Stimulated activated naive B cell treated with anti-CD40 and anti-IgM and Interleukin-4, amounts not matched to agents 10 μg/mL and 1 μg/mL and 100 μg/mL, for 72 hours (primary cell): ENCODE measurements at regions not wholly inside any gene's neighbourhood (a gene's known extent, or its start where the extent isn't known, plus 50 kb on each side); places are given as distances from the start of the nearest gene placed in this dataset.
A peak's percentile ranks its signal among the peaks of the same experiment; 100 is the strongest.
"Not testable (repeated sequence)": the region's sequence is repeated elsewhere in the genome, so short reads cannot be mapped to it uniquely, and the experiment has no call there.

Experiments
- ATAC-seq, 2 donors: fragments of 150-1000 bp; cut with Tn5 transposase; replicated peaks; 2 replicates each; pipeline ENCODE4 v1.10.0; 2021; ENCODE audit warnings: moderate library complexity in 1 of 2
- DNase-seq: peaks from one replicate; pipeline ENCODE4 v3.0.0; 2021
- H3K27ac Mint-ChIP-seq: one replicate; pipeline ENCODE4 v1.8.0; 2022; ENCODE audit warnings: mild to moderate bottlenecking, mixed read lengths
- H3K27me3 Mint-ChIP-seq, 2 donors: one replicate each; pipeline ENCODE4 v1.8.0; 2022; ENCODE audit warnings: mixed read lengths in 2 of 2
- H3K36me3 Mint-ChIP-seq, 2 donors: one replicate each; pipeline ENCODE4 v1.8.0; 2022; ENCODE audit warnings: mixed read lengths in 2 of 2, mild to moderate bottlenecking in 1 of 2
- H3K4me1 Mint-ChIP-seq, 2 donors: one replicate each; pipeline ENCODE4 v1.8.0; 2022; ENCODE audit warnings: mixed read lengths in 2 of 2, mild to moderate bottlenecking in 1 of 2
- H3K4me3 Mint-ChIP-seq, 2 donors: one replicate each; pipeline ENCODE4 v1.8.0; 2022; ENCODE audit warnings: mild to moderate bottlenecking in 2 of 2, mixed read lengths in 2 of 2, moderate library complexity in 1 of 2
- H3K9me3 Mint-ChIP-seq, 2 donors: one replicate each; pipeline ENCODE4 v1.8.0; 2022; ENCODE audit warnings: mixed read lengths in 2 of 2, mild to moderate bottlenecking in 1 of 2

DNA sequence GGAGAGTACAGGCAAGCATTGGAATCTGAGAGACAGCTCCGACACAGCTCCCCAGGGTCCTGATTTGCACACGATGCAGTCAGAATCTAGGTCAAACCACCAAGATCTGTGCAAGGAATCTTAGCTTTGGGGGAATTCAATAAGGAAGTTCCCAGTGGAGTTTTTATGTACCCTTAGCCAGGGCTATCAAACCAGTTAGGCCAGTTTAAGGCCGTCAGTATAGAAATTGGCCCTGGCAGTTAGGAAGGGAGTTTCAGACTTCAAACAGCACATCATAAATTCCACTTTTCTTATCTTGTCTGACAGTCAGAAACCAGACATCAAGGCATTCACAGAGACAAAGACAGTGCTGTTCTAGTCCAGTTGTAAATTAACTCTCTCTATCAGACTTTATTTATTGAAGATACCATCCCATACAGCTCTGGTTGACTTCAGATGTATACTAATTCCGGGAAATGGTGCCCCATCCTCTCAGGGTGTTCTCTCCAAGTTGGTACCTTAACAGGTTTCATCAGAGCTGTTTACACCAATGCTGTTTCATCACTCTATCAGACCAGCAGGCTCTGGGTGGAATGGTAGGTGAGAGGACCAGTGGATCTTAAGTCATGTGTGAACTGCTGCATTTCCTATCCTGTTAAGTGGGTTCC lies 157.5 kb upstream of the ATF7IP start:
- ATAC-seq (no peak), DNase-seq (no peak)
- Mint-ChIP-seq H3K4me1 (no peaks in the 10 kb centered on the region), H3K4me3 (no peak overlapping the region), H3K9me3 (peaks cover 3 to 4% of the 10 kb centered on the region in 2 donors), H3K27ac (no peak overlapping the region), H3K36me3 (peaks cover 6% of the 10 kb centered on the region in 2 donors), H3K27me3 (no peaks in the 10 kb centered on the region)

- H3K27ac Mint-ChIP-seq: no peak overlapping the region
- no peaks in the 10 kb centered on the region for H3K27me3 Mint-ChIP-seq
- no peaks in the 10 kb centered on the region for H3K9me3 Mint-ChIP-seq
- DNase-seq (no peak), ATAC-seq (no peak)
- H3K4me1 Mint-ChIP-seq: peaks cover 0 to 6% of the 10 kb centered on the region in 2 donors
- no peak overlapping the region for H3K4me3 Mint-ChIP-seq
- H3K36me3 Mint-ChIP-seq: no peaks in the 10 kb centered on the region
Observed at GRCh38 chr12:14211947-14212387, 153.5 kb upstream of the ATF7IP start.

- Mint-ChIP-seq H3K27ac (no peak overlapping the region), H3K27me3 (no peaks in the 10 kb centered on the region), H3K9me3 (peaks cover 0 to 2% of the 10 kb centered on the region in 2 donors), H3K4me3 (no peak overlapping the region), H3K4me1 (peaks cover 3 to 9% of the 10 kb centered on the region in 2 donors), H3K36me3 (no peaks in the 10 kb centered on the region)
- ATAC-seq (no peak), DNase-seq (no peak)
Observed at GRCh38 chr12:14213542-14213941, 151.9 kb upstream of the ATF7IP start.

DNA sequence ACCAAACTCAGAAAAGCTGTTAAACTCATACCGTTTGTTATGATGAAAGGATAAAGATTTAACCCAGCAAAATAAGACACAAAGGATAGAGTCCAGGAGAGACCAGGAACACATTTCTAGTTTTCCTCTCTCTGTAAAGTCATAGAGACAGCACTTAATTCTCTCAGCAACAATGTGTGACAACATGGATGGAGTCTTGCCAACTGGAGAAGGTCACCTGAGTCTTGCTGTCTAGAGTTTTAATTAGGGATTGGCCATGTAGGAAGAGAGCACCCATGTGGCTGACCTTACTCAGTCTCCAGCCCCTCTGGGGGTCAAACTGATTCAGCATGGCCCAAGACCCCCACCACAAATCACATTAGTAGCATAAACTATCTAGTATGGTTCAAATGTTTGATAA lies 151.0 kb upstream of the ATF7IP start:
- Mint-ChIP-seq H3K27me3 (no peaks in the 10 kb centered on the region), H3K27ac (no peak overlapping the region), H3K36me3 (no peaks in the 10 kb centered on the region), H3K9me3 (peaks cover 0 to 6% of the 10 kb centered on the region in 2 donors), H3K4me3 (no peak overlapping the region), H3K4me1 (peaks cover 3 to 9% of the 10 kb centered on the region in 2 donors)
- ATAC-seq (no peak), DNase-seq (no peak)

DNA sequence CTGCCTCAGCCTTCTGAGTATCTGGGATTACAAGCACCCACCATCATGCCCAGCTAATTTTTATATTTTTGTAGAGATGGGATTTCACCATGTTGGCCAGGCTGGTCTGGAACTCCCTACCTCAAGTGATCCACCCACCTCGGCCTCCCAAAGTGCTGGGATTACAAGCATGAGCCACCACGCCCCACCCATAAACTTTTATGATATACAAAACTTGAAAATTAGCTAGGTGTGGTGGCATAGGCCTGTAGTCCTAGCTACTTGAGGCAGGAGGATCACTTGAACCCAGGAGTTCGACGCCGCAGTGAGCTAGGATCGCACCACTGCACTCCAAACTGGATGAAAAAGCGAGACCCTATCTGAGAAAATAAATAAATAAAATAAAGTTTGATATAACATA lies 149.5 kb upstream of the ATF7IP start:
- not testable (repeated sequence) for ATAC-seq, H3K4me3 Mint-ChIP-seq, H3K27me3 Mint-ChIP-seq, DNase-seq, H3K9me3 Mint-ChIP-seq, H3K36me3 Mint-ChIP-seq
- Mint-ChIP-seq H3K27ac (peak overlapping the region; percentile 73), H3K4me1 (peaks cover 6 to 14% of the 10 kb centered on the region in 2 donors)

DNA sequence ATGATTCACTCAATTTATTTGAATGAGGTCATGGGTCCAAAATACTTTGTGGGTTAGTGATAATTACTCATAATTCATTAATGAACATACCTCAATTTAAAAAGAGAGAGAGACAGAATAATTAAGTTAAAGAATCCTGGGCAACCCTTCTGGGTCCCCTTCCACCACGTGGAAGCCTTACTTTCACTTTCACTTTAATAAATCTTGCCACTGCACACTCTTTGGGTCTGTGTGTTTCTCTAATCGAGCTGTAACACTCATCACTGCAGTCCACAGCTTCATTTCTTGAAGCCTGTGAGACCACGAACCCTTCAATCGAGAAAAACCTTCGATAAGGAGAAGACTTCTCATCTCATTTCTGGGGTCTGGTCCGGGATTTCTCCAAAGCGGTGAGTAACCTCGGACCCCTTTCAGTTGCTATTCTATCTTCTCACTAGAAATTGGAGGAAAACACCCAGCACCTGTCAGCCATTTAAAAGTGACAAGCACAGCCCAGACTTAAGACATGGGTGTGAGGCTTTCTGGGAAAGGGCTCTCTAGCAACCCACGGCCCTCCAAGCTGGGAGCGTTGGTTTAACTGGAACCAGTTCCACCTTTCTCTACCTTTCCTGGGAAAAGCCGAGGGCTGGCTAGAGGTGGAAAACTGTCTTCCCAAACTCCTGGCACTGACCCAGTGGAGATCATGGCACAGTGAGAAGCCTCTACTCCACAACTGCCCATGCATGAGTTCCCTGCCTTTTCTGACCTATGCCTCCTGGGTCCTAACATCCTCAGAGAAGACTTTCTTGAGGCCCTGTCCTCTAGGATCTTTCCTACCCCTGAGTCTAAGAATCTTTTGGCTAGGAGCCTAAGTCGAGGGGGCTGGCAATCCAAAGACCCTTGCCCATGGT lies 148.8 kb upstream of the ATF7IP start:
- DNase-seq (no peak), ATAC-seq (peak; percentile 29 to 33)
- H3K4me1 Mint-ChIP-seq: peaks cover 11 to 21% of the 10 kb centered on the region in 2 donors
- peak overlapping the region; percentile 62 for H3K27ac Mint-ChIP-seq
- peaks cover 8 to 10% of the 10 kb centered on the region in 2 donors for H3K36me3 Mint-ChIP-seq
- no peaks in the 10 kb centered on the region for H3K27me3 Mint-ChIP-seq
- H3K4me3 Mint-ChIP-seq: peak overlapping the region in 1 of 2 donors; percentile 32
- H3K9me3 Mint-ChIP-seq: peaks cover 10 to 11% of the 10 kb centered on the region in 2 donors

- Mint-ChIP-seq H3K27ac (no peak overlapping the region), H3K27me3 (no peaks in the 10 kb centered on the region), H3K9me3 (peaks cover 10 to 11% of the 10 kb centered on the region in 2 donors), H3K4me3 (no peak overlapping the region), H3K4me1 (peaks cover 11 to 21% of the 10 kb centered on the region in 2 donors), H3K36me3 (peaks cover 8 to 10% of the 10 kb centered on the region in 2 donors)
- ATAC-seq (no peak), DNase-seq (no peak)
Observed at GRCh38 chr12:14219156-14219555, 146.3 kb upstream of the ATF7IP start.

- peaks cover 10 to 11% of the 10 kb centered on the region in 2 donors for H3K9me3 Mint-ChIP-seq
- not testable (repeated sequence) for H3K27ac Mint-ChIP-seq, H3K4me3 Mint-ChIP-seq, ATAC-seq, H3K27me3 Mint-ChIP-seq, DNase-seq
- H3K4me1 Mint-ChIP-seq: peaks cover 11 to 21% of the 10 kb centered on the region in 2 donors
- peaks cover 8 to 10% of the 10 kb centered on the region in 2 donors for H3K36me3 Mint-ChIP-seq
Observed at GRCh38 chr12:14219670-14220069, 145.8 kb upstream of the ATF7IP start.

- H3K36me3 Mint-ChIP-seq: peaks cover 8 to 12% of the 10 kb centered on the region in 2 donors
- no peak overlapping the region for H3K4me3 Mint-ChIP-seq
- H3K4me1 Mint-ChIP-seq: peaks cover 8 to 12% of the 10 kb centered on the region in 2 donors
- peaks cover 7 to 15% of the 10 kb centered on the region in 2 donors for H3K9me3 Mint-ChIP-seq
- no peak overlapping the region for H3K27ac Mint-ChIP-seq
- H3K27me3 Mint-ChIP-seq: no peaks in the 10 kb centered on the region
- no peak for DNase-seq
- no peak for ATAC-seq
Observed at GRCh38 chr12:14225064-14225463, 140.4 kb upstream of the ATF7IP start.

DNA sequence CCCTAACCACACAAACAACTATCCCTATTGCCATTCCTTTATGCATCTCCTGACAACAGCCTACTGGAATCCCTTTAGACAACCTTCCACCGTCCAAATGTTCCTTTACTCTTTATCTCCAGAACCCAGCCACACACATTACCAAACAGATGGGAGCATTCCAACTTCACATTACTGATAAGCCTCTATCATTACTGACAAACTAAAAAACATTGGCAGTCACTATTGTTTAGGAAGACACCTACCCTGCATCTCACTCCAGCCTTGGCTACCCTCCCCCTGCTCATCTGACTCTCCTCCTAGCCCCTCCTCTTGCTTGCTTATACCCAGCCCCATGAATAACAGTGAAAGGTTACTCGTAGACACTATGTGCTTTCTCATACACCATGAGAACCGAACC lies 130.3 kb upstream of the ATF7IP start:
- peaks cover 9 to 26% of the 10 kb centered on the region in 2 donors for H3K4me1 Mint-ChIP-seq
- H3K36me3 Mint-ChIP-seq: peaks cover 8 to 15% of the 10 kb centered on the region in 2 donors
- not testable (repeated sequence) for H3K27me3 Mint-ChIP-seq, DNase-seq, H3K4me3 Mint-ChIP-seq, ATAC-seq, H3K27ac Mint-ChIP-seq
- peaks cover 11 to 16% of the 10 kb centered on the region in 2 donors for H3K9me3 Mint-ChIP-seq

- not testable (repeated sequence) for H3K9me3 Mint-ChIP-seq, ATAC-seq, H3K27me3 Mint-ChIP-seq, H3K27ac Mint-ChIP-seq, H3K4me3 Mint-ChIP-seq, DNase-seq
- Mint-ChIP-seq H3K4me1 (peaks cover 17 to 35% of the 10 kb centered on the region in 2 donors), H3K36me3 (peaks cover 4 to 12% of the 10 kb centered on the region in 2 donors)
Observed at GRCh38 chr12:14236641-14237040, 128.8 kb upstream of the ATF7IP start.

- no peaks in the 10 kb centered on the region for H3K9me3 Mint-ChIP-seq
- peaks cover 17 to 35% of the 10 kb centered on the region in 2 donors for H3K4me1 Mint-ChIP-seq
- DNase-seq: no peak
- H3K36me3 Mint-ChIP-seq: peaks cover 0 to 4% of the 10 kb centered on the region in 2 donors
- H3K4me3 Mint-ChIP-seq: no peak overlapping the region
- H3K27me3 Mint-ChIP-seq: no peaks in the 10 kb centered on the region
- ATAC-seq: no peak
- peak overlapping the region; percentile 6 for H3K27ac Mint-ChIP-seq
Observed at GRCh38 chr12:14238221-14238792, 127.2 kb upstream of the ATF7IP start.

- H3K4me3 Mint-ChIP-seq: peak overlapping the region; percentile 77 to 80
- peak; percentile 87 for DNase-seq
- H3K9me3 Mint-ChIP-seq: peaks cover 4% of the 10 kb centered on the region in 2 donors
Observed at GRCh38 chr12:14239350-14239934, 126.0 kb upstream of the ATF7IP start.

More at GRCh38 chr12:14239350-14239934, 126.0 kb upstream of the ATF7IP start:
- Mint-ChIP-seq H3K27me3 (no peaks in the 10 kb centered on the region), H3K36me3 (peaks cover 5 to 10% of the 10 kb centered on the region in 2 donors), H3K4me1 (peaks cover 21 to 42% of the 10 kb centered on the region in 2 donors), H3K27ac (peak overlapping the region; percentile 97)
- ATAC-seq: peak; percentile 90 to 91
